WERI-Rb-1 (cell line): ENCODE measurements at regions not wholly inside any gene's neighbourhood (a gene's known extent, or its start where the extent isn't known, plus 50 kb on each side); places are given as distances from the start of the nearest gene placed in this dataset.
A peak's percentile ranks its signal among the peaks of the same experiment; 100 is the strongest.
"Not testable (repeated sequence)": the region's sequence is repeated elsewhere in the genome, so short reads cannot be mapped to it uniquely, and the experiment has no call there.

Source experiments
- DNase-seq: peaks from one replicate; pipeline ENCODE4 v3.0.0-alpha.2; 2020
- H3K27ac ChIP-seq: fragments of 250-450 bp; sonication (Bioruptor Pico); 2 replicates; pipeline ENCODE4 v1.5.1; 2020; ENCODE audit warnings: mild to moderate bottlenecking, moderate library complexity
- H3K27me3 ChIP-seq: fragments of 250-450 bp; sonication (Bioruptor Pico); 2 replicates; pipeline ENCODE4 v1.5.1; 2021; ENCODE audit warnings: mild to moderate bottlenecking, low read depth, moderate library complexity; ENCODE audit not compliant: insufficient read depth, severe bottlenecking
- H3K36me3 ChIP-seq: fragments of 250-450 bp; sonication (Bioruptor Pico); 2 replicates; pipeline ENCODE4 v1.5.1; 2020; ENCODE audit warnings: mild to moderate bottlenecking, moderate library complexity
- H3K4me3 ChIP-seq: 2 replicates; pipeline ENCODE4 v1.5.1; 2011; ENCODE audit warnings: low read depth, mild to moderate bottlenecking, control low read depth, low read length
- H3K9me3 ChIP-seq: fragments of 250-450 bp; sonication (Bioruptor Pico); 2 replicates; pipeline ENCODE4 v1.5.1; 2021; ENCODE audit warnings: mild to moderate bottlenecking, moderate library complexity; ENCODE audit not compliant: severe bottlenecking

DNA sequence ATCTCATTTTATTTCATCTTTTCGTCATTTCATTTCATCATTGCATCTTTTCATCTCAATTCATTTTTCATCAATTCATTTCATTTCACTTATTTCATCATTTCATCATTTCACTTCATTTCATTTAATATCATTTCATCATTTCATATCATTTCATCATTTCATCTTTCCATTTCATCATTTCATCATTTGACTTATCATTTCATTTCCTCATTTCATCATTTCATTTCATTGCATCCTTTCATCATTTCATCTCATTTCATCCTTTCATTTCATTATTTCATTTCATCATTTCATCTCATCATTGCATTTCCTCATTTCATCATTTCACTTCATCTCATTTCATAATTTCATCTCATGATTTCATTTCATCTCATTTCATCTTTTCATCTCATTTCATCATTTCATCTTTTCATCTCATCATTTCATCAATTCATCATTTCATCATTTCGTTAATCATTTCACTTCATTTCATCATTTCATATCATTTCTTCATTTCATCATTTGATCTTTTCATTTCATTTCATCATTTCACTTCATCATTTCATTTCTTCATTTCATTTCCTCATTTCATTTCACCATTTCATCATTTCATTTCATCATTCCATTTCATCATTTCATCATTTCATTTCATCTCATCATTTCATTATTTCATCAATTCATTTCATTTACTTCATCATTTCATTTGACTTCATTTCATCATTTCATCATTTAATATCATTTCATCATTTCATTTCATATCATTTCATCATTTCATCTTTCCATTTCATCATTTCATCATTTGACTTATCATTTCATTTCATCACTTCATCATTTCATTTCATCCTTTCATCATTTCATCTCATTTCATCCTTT, 176.2 kb downstream of the ZNF92 start:
- DNase-seq, H3K9me3 ChIP-seq, H3K27ac ChIP-seq, H3K36me3 ChIP-seq, H3K4me3 ChIP-seq, H3K27me3 ChIP-seq: not testable (repeated sequence)

DNA sequence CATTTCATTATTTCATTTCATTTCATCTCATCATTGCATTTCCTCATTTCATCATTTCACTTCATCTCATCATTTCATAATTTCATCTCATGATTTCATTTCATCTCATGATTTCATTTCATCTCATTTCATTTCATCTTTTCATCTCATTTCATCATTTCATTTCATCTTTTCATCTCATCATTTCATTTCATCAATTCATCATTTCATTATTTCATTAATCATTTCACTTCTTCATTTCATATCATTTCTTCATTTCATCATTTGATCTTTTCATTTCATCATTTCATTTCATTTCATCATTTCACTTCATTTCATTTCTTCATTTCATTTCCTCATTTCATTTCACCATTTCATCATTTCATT, 176.8 kb downstream of the ZNF92 start:
- H3K27ac ChIP-seq, H3K4me3 ChIP-seq, H3K36me3 ChIP-seq, H3K9me3 ChIP-seq, H3K27me3 ChIP-seq, DNase-seq: not testable (repeated sequence)

DNA sequence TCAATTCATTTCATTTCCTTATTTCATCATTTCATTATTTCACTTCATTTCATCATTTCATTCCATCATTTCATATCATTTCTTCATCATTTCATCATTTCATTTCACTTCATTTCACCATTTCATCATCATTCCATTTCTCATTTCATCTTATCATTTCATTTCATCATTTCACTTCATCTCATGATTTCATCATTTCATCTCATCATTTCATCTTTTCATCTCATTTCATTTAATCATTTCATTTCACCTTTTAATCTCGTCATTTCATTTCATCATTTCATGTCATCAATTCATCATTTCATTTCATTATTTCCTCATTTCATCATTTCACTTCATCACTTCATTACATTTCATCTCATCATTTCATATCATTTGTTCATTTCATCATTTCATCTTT, 177.4 kb downstream of the ZNF92 start:
- not testable (repeated sequence) for H3K4me3 ChIP-seq, DNase-seq, H3K27ac ChIP-seq, H3K36me3 ChIP-seq, H3K9me3 ChIP-seq, H3K27me3 ChIP-seq

- not testable (repeated sequence) for H3K36me3 ChIP-seq, H3K9me3 ChIP-seq, H3K27ac ChIP-seq, DNase-seq, H3K27me3 ChIP-seq, H3K4me3 ChIP-seq
Measured at GRCh38 chr7:65554553-65555476, 181.2 kb downstream of the ZNF92 start.

- DNase-seq: peak; percentile 2
- H3K9me3 ChIP-seq, H3K36me3 ChIP-seq, H3K27ac ChIP-seq, H3K4me3 ChIP-seq, H3K27me3 ChIP-seq: not testable (repeated sequence)
Measured at GRCh38 chr7:65558584-65558983, 184.9 kb downstream of the ZNF92 start.

- not testable (repeated sequence) for H3K9me3 ChIP-seq, H3K36me3 ChIP-seq, H3K27me3 ChIP-seq, H3K27ac ChIP-seq, DNase-seq, H3K4me3 ChIP-seq
Measured at GRCh38 chr7:65561786-65562372, 188.2 kb downstream of the ZNF92 start.

- not testable (repeated sequence) for H3K27me3 ChIP-seq, H3K36me3 ChIP-seq, H3K27ac ChIP-seq, H3K9me3 ChIP-seq, H3K4me3 ChIP-seq
- peak; percentile 46 for DNase-seq
Measured at GRCh38 chr7:65562522-65562921, 188.9 kb downstream of the ZNF92 start.

GRCh38 chr7:65563333-65563732, 189.7 kb downstream of the ZNF92 start:
- H3K36me3 ChIP-seq, H3K27ac ChIP-seq, H3K27me3 ChIP-seq, H3K4me3 ChIP-seq, DNase-seq, H3K9me3 ChIP-seq: not testable (repeated sequence)

- not testable (repeated sequence) for DNase-seq, H3K27ac ChIP-seq, H3K27me3 ChIP-seq
Measured at GRCh38 chr7:65568226-65568625, 194.6 kb downstream of the ZNF92 start.

GRCh38 chr7:65570990-65571389, 197.3 kb downstream of the ZNF92 start:
- DNase-seq, H3K4me3 ChIP-seq, H3K36me3 ChIP-seq, H3K27me3 ChIP-seq, H3K9me3 ChIP-seq, H3K27ac ChIP-seq: not testable (repeated sequence)

More at GRCh38 chr7:65568226-65568625, 194.6 kb downstream of the ZNF92 start:
- H3K9me3 ChIP-seq, H3K4me3 ChIP-seq, H3K36me3 ChIP-seq: not testable (repeated sequence)

GRCh38 chr7:65572581-65572980, 198.9 kb downstream of the ZNF92 start:
- not testable (repeated sequence) for DNase-seq, H3K27ac ChIP-seq
- peak overlapping the region; percentile 25; the same call in 1 of the 2 replicates for H3K4me3 ChIP-seq

GRCh38 chr7:65576370-65576769, 202.7 kb downstream of the ZNF92 start:
- not testable (repeated sequence) for H3K27ac ChIP-seq, H3K27me3 ChIP-seq, H3K36me3 ChIP-seq, H3K4me3 ChIP-seq, H3K9me3 ChIP-seq, DNase-seq

More at GRCh38 chr7:65572581-65572980, 198.9 kb downstream of the ZNF92 start:
- H3K36me3 ChIP-seq, H3K9me3 ChIP-seq, H3K27me3 ChIP-seq: not testable (repeated sequence)

DNA sequence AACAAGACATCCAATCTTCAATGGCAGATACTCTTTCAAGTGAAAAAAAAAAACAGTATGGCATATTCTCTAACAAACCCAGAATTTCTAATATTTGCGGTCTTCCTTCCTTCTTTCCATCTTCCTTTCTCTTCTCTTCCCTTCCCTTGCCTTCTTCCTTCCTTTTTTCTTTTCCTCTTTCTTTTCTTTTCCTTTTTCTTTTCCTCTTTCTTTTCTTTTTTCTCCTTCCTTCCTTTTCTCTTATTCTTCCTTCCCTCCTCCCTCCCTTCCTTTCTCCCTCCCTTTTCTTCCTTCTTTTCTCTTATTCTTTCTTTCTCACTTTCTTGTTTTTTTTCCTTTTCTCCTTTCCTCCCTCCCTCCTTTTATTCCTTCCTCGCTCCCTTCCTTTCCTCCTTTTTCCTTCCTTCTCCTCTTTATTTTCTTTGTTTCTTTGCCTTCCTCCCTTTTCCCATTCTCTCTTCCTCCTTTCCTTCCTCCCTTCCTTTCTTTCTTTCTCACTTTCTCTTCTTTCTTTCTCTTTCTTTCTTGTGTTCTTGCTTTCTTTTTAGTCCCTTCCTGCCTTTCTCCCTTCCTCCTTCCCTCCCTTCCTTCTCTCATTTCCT, 209.0 kb downstream of the ZNF92 start:
- not testable (repeated sequence) for H3K4me3 ChIP-seq, H3K27ac ChIP-seq, DNase-seq

GRCh38 chr7:65602495-65602894, 228.8 kb downstream of the ZNF92 start:
- H3K27ac ChIP-seq, DNase-seq, H3K4me3 ChIP-seq, H3K27me3 ChIP-seq, H3K9me3 ChIP-seq, H3K36me3 ChIP-seq: not testable (repeated sequence)

More for the DNA sequence above, 209.0 kb downstream of the ZNF92 start:
- not testable (repeated sequence) for H3K36me3 ChIP-seq, H3K9me3 ChIP-seq, H3K27me3 ChIP-seq
